K562 (cell line): ENCODE measurements at regions not wholly inside any gene's neighbourhood (a gene's known extent, or its start where the extent isn't known, plus 50 kb on each side); places are given as distances from the start of the nearest gene placed in this dataset.

Experiments used
- ETV6 ChIP-seq, 3 experiments: fragments of 150-350 bp in 1 of 3; sonication (generic) in 1 of 3; formaldehyde crosslinking in 1 of 3; IDR thresholded peaks; 2 replicates each; pipeline versions ENCODE4 v1.6.1 to v1.8.0; 2014 to 2022; ENCODE audit warnings: borderline replicate concordance in 2 of 3, low read depth in 2 of 3, antibody characterized with exemption in 1 of 3, low read length in 1 of 3, mild to moderate bottlenecking in 1 of 3, missing genetic modification reagents in 1 of 3
- ZNF407 ChIP-seq: fragments of 450-650 bp; IDR thresholded peaks from 2 replicates; pipeline ENCODE4 v1.6.1; 2016; ENCODE audit warnings: low read depth

- no peak for TF ChIP-seq ZNF407
- TF ChIP-seq ETV6 (IDR thresholded peaks at IDR 0.05; ENCODE audit: borderline replicate concordance in 1 of 2, low read depth in 2 of 2, low read length in 1 of 2) = no peak
- no peak for TF ChIP-seq ETV6 (CRISPR knock-in tag; IDR thresholded peaks at IDR 0.05; ENCODE audit: borderline replicate concordance)
Observed at GRCh38 chr17:13372432-13372831, 229.3 kb downstream of the HS3ST3A1 start (continued).
